Adrenal gland (tissue), 5 donors: ENCODE measurements at regions not wholly inside any gene's neighbourhood (a gene's known extent, or its start where the extent isn't known, plus 50 kb on each side); places are given as distances from the start of the nearest gene placed in this dataset.

Experiments used
- POLR2A ChIP-seq, 2 donors: fragments of 450-650 bp; IDR thresholded peaks; one replicate each; pipeline ENCODE4 v1.6.1; 2017; ENCODE audit warnings: antibody characterized with exemption in 2 of 2, mild to moderate bottlenecking in 2 of 2, moderate library complexity in 1 of 2
- TF ChIP-seq, protein P1 (sequence below), 6 experiments: fragments of 450-650 bp in 4 of 6; fragments of 200-600 bp in 2 of 6; sonication (generic) in 1 of 6; IDR thresholded peaks; 1 replicate in 5 of 6; 2 replicates in 1 of 6; pipeline versions ENCODE4 v1.5.1 to v1.8.0; 2016 to 2021; ENCODE audit warnings: antibody characterized with exemption in 6 of 6, mild to moderate bottlenecking in 2 of 6, moderate library complexity in 1 of 6
- donor health status: DM: no; HTN: no; CAD: no.

DNA sequence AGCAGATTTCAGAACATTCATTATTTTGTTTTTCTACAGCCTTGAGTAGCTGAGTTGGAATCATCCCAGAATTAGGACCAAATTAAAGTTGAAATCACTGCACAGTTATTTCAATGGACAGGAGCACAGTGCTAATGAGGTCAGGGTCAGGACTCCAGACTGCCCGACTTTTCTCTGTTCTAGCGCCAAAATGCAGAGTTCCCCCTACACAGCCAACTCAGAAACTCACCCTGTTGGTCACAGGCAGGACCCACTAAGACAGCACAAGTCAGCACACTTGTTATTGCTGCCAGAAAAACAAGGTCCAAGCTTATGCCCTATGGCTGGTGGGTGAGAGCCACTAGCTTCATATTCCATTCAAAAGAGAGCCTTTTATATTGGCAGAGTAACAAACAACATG lies 198.1 kb upstream of the KRR1 start:
- TF ChIP-seq, protein P1, sequence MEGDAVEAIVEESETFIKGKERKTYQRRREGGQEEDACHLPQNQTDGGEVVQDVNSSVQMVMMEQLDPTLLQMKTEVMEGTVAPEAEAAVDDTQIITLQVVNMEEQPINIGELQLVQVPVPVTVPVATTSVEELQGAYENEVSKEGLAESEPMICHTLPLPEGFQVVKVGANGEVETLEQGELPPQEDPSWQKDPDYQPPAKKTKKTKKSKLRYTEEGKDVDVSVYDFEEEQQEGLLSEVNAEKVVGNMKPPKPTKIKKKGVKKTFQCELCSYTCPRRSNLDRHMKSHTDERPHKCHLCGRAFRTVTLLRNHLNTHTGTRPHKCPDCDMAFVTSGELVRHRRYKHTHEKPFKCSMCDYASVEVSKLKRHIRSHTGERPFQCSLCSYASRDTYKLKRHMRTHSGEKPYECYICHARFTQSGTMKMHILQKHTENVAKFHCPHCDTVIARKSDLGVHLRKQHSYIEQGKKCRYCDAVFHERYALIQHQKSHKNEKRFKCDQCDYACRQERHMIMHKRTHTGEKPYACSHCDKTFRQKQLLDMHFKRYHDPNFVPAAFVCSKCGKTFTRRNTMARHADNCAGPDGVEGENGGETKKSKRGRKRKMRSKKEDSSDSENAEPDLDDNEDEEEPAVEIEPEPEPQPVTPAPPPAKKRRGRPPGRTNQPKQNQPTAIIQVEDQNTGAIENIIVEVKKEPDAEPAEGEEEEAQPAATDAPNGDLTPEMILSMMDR (IDR thresholded peaks at IDR 0.05), result no peak
- TF ChIP-seq POLR2A (IDR thresholded peaks at IDR 0.05), result no peak
